ENCODE measurements at regions not wholly inside any gene's neighbourhood (a gene's known extent, or its start where the extent isn't known, plus 50 kb on each side); places are given as distances from the start of the nearest gene placed in this dataset.
"Not testable (repeated sequence)": the region's sequence is repeated elsewhere in the genome, so short reads cannot be mapped to it uniquely, and the experiment has no call there.

DNA sequence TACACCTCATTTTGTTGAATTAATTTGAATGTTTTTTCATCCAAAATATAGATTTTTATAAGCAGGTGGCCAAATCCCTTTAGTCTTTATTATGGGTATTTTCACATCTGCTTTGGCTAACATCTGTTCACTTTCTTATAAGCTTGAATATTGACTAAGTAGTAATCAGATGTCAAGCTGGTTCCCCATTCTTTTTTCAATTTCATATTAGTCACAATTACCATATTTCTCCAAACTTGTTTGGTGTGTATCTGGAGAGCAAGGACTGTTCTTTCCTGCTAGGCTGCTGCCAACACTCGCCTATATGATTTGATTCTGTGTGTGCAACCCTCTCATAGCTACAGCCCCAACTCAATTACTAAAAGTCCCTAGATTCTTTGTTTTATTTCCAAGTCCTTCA, 608.5 kb downstream of the PSAT1 start:
- CTCF ChIA-PET, result no interaction called here
- Mint-ChIP-seq H3K36me3 (ENCODE audit: insufficient read depth, unreplicated experiment) (no peaks in the 10 kb centered on the region), H3K27me3 (ENCODE audit: unreplicated experiment) (no peaks in the 10 kb centered on the region), H3K9me3 (ENCODE audit: low read depth, unreplicated experiment) (peaks cover 8% of the 10 kb centered on the region), H3K4me3 (ENCODE audit: low read depth, unreplicated experiment) (no peak overlapping the region), H3K27ac (ENCODE audit: unreplicated experiment) (no peak overlapping the region), H3K4me1 (ENCODE audit: low read depth, unreplicated experiment) (no peaks in the 10 kb centered on the region)
- DNase-seq, result no peak
- intact Hi-C loops (cut with micrococcal nuclease; ENCODE audit: unreplicated experiment), result no loop called here
- BruUV-seq (replicated peaks), result no TSS peak
- TF ChIP-seq, protein P1, sequence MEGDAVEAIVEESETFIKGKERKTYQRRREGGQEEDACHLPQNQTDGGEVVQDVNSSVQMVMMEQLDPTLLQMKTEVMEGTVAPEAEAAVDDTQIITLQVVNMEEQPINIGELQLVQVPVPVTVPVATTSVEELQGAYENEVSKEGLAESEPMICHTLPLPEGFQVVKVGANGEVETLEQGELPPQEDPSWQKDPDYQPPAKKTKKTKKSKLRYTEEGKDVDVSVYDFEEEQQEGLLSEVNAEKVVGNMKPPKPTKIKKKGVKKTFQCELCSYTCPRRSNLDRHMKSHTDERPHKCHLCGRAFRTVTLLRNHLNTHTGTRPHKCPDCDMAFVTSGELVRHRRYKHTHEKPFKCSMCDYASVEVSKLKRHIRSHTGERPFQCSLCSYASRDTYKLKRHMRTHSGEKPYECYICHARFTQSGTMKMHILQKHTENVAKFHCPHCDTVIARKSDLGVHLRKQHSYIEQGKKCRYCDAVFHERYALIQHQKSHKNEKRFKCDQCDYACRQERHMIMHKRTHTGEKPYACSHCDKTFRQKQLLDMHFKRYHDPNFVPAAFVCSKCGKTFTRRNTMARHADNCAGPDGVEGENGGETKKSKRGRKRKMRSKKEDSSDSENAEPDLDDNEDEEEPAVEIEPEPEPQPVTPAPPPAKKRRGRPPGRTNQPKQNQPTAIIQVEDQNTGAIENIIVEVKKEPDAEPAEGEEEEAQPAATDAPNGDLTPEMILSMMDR (IDR thresholded peaks at IDR 0.05; ENCODE audit: unreplicated experiment), result no peak

DNA sequence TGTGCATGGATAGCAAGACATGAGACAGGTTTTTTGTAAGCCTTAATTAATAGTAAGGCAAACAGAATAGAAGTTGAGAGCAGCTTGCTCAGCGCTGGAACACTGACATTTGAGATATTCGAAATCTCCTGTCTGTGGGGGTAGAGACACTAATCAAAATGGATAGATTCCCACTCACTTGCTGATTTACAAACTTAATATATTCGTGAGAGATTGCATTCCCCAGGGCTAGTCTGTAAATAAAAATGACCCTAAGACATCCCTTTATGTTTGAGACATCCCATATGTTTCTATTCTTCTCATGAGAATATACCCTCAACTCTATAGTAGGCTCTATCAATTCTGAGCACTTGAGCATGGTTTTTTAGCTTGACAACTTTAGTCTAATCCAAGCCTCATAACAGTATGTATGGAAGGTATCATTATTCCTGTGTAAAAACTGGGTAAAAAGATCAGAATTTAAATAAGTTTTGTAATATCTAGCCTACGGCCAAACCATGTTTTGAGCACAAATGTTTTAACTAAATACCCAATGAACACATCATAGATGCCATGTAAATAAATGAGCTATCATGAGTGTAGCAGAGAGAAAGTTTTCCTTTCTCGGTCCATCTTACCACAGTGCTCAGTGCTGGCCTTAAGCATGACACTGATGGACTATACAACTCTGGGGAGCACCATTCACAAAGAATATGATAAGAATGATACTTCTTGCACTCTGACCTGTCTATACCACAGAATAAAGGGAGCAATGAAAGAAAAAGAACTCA, 609.2 kb downstream of the PSAT1 start:
- Mint-ChIP-seq H3K4me1 (ENCODE audit: low read depth, unreplicated experiment) (no peaks in the 10 kb centered on the region), H3K27me3 (ENCODE audit: unreplicated experiment) (no peaks in the 10 kb centered on the region), H3K36me3 (ENCODE audit: insufficient read depth, unreplicated experiment) (no peaks in the 10 kb centered on the region), H3K4me3 (ENCODE audit: low read depth, unreplicated experiment) (no peak overlapping the region), H3K9me3 (ENCODE audit: low read depth, unreplicated experiment) (peaks cover 11% of the 10 kb centered on the region), H3K27ac (ENCODE audit: unreplicated experiment) (no peak overlapping the region)
- BruUV-seq (replicated peaks), result no TSS peak
- TF ChIP-seq, protein P1 (IDR thresholded peaks at IDR 0.05; ENCODE audit: unreplicated experiment), result no peak
- intact Hi-C loops (cut with micrococcal nuclease; ENCODE audit: unreplicated experiment), result no loop called here
- no peak for DNase-seq
- CTCF ChIA-PET, result no interaction called here

DNA sequence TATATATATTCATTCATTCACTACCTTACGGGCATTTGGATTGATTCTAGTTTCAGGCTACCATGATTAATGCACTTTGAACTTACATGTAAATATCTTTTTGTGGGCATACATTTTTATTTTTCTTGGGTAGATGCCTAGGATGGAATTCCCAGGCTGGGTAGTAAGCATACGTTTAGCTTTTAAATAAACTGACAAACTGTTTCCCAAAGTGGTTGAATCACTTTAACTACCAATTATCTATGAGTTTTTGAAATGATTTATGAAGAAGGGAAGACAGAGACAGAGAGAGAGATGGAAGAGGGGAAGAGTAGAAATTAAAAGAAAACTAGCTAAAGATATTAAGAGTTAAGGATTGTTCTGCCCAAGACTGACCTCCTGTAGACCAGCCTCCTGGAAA, 612.6 kb downstream of the PSAT1 start:
- CTCF ChIA-PET, result no interaction called here
- H3K27me3 Mint-ChIP-seq (ENCODE audit: unreplicated experiment), result no peaks in the 10 kb centered on the region

DNA sequence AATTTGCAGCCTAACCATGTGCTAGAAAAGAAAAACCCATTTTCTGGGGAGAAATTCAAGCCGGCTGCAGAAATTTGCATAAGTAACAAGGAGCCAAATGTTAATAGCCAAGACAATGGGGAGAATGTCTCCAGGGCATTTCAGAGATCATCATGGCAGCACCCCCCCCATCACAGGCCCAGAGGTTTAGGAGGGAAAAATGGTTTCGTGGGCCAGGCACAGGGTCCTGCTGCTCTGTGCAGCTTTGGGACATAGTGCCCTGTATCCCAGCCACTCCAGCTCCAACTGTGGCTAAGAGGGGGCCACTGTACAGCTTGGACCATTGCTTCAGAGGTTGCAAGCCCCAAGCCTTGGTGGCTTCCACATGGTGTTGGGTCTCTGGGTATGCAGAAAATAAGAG, 620.0 kb downstream of the PSAT1 start:
- H3K27ac Mint-ChIP-seq (ENCODE audit: unreplicated experiment); H3K4me3 Mint-ChIP-seq (ENCODE audit: low read depth, unreplicated experiment); H3K27me3 Mint-ChIP-seq (ENCODE audit: unreplicated experiment); CTCF ChIA-PET; intact Hi-C loops (cut with micrococcal nuclease; ENCODE audit: unreplicated experiment); H3K36me3 Mint-ChIP-seq (ENCODE audit: insufficient read depth, unreplicated experiment); DNase-seq; H3K9me3 Mint-ChIP-seq (ENCODE audit: low read depth, unreplicated experiment); H3K4me1 Mint-ChIP-seq (ENCODE audit: low read depth, unreplicated experiment); BruUV-seq (replicated peaks): not testable (repeated sequence)

More for the DNA sequence above, 612.6 kb downstream of the PSAT1 start:
- Mint-ChIP-seq H3K4me1 (ENCODE audit: low read depth, unreplicated experiment) (no peaks in the 10 kb centered on the region), H3K27ac (ENCODE audit: unreplicated experiment) (no peak overlapping the region), H3K4me3 (ENCODE audit: low read depth, unreplicated experiment) (no peak overlapping the region), H3K36me3 (ENCODE audit: insufficient read depth, unreplicated experiment) (no peaks in the 10 kb centered on the region), H3K9me3 (ENCODE audit: low read depth, unreplicated experiment) (peaks cover 16% of the 10 kb centered on the region)
- no TSS peak for BruUV-seq (replicated peaks)
- TF ChIP-seq, protein P1 (IDR thresholded peaks at IDR 0.05; ENCODE audit: unreplicated experiment), result no peak
- DNase-seq, result no peak
- intact Hi-C loops (cut with micrococcal nuclease; ENCODE audit: unreplicated experiment), result no loop called here

DNA sequence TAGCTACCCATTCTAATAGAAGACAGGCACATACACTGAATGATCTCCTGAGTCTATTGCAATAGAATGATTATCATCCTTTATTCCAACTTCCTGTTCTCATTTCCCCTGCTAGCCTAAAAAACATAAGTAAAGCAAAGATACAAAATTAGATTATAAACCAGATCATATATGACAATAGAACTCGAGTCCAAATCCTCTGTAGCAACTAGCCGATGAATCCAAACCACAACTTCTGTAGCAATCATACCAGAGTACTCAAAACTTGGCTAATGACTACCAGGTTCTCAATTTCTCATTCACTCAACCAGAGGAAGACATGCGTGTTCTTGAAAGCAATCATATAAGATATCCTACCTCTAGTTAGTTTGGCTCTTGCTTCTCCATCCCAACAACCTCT, 622.1 kb downstream of the PSAT1 start:
- Mint-ChIP-seq H3K9me3 (ENCODE audit: low read depth, unreplicated experiment) (peaks cover 3% of the 10 kb centered on the region), H3K27me3 (ENCODE audit: unreplicated experiment) (no peaks in the 10 kb centered on the region), H3K27ac (ENCODE audit: unreplicated experiment) (no peak overlapping the region), H3K4me3 (ENCODE audit: low read depth, unreplicated experiment) (no peak overlapping the region), H3K36me3 (ENCODE audit: insufficient read depth, unreplicated experiment) (no peaks in the 10 kb centered on the region), H3K4me1 (ENCODE audit: low read depth, unreplicated experiment) (no peaks in the 10 kb centered on the region)
- DNase-seq, result no peak
- CTCF ChIA-PET, result no interaction called here
- intact Hi-C loops (cut with micrococcal nuclease; ENCODE audit: unreplicated experiment), result no loop called here
- BruUV-seq (replicated peaks), result no TSS peak
- TF ChIP-seq, protein P1 (IDR thresholded peaks at IDR 0.05; ENCODE audit: unreplicated experiment), result no peak
